ENCODE measurements at regions not wholly inside any gene's neighbourhood (a gene's known extent, or its start where the extent isn't known, plus 50 kb on each side); places are given as distances from the start of the nearest gene placed in this dataset.

DNA sequence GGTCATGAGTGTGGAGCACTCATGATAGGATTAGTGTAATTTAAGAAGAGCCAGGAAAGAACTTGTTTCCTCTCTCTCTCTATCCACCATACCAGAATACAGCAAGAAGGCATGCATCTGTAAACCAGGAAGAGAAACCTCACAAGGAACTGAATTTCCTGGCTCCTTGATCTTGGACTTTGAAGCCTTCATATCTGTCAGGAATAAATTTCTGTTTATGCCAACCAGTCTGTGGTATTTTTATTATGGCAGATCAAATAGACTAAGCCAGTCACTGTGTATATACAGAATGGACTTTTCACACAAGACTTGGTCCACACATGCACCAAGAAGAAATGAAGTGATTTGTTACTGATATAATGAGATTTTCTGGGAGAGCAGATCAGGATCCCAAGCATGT lies 930.1 kb upstream of the TMEFF2 start:
- H3K36me3 ChIP-seq (replicated peaks in 1 of 2; ENCODE audit: control extremely low read depth in 1 of 2, control insufficient read depth in 1 of 2, extremely low read depth in 1 of 2, insufficient read depth in 2 of 2, low read length in 1 of 2): no peaks in the 10 kb centered on the region
- no peaks in the 10 kb centered on the region for H3K9me3 ChIP-seq (ENCODE audit: control extremely low read depth in 1 of 3, control insufficient read depth in 2 of 3, insufficient read depth in 1 of 3, low read length in 2 of 3)
- H3K4me1 Mint-ChIP-seq: no peaks in the 10 kb centered on the region
- no peak overlapping the region for H3K4me3 ChIP-seq (ENCODE audit: control extremely low read depth in 1 of 5, extremely low read depth in 1 of 5, insufficient read depth in 1 of 5, low read depth in 2 of 5, low read length in 4 of 5)
- H3K27ac ChIP-seq (ENCODE audit: low read length in 2 of 2): no peak overlapping the region
- H3K9me3 Mint-ChIP-seq (ENCODE audit: insufficient read depth): no peaks in the 10 kb centered on the region
- no peak overlapping the region for H3K27ac Mint-ChIP-seq
- H4K20me1 ChIP-seq (ENCODE audit: control insufficient read depth, insufficient read depth, low read length, poor library complexity, severe bottlenecking): no peaks in the 10 kb centered on the region
- TF ChIP-seq, protein P1, sequence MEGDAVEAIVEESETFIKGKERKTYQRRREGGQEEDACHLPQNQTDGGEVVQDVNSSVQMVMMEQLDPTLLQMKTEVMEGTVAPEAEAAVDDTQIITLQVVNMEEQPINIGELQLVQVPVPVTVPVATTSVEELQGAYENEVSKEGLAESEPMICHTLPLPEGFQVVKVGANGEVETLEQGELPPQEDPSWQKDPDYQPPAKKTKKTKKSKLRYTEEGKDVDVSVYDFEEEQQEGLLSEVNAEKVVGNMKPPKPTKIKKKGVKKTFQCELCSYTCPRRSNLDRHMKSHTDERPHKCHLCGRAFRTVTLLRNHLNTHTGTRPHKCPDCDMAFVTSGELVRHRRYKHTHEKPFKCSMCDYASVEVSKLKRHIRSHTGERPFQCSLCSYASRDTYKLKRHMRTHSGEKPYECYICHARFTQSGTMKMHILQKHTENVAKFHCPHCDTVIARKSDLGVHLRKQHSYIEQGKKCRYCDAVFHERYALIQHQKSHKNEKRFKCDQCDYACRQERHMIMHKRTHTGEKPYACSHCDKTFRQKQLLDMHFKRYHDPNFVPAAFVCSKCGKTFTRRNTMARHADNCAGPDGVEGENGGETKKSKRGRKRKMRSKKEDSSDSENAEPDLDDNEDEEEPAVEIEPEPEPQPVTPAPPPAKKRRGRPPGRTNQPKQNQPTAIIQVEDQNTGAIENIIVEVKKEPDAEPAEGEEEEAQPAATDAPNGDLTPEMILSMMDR (IDR thresholded peaks at IDR 0.05): no peak
- no peak for TF ChIP-seq EZH2 (IDR thresholded peaks at IDR 0.05; ENCODE audit: borderline replicate concordance, insufficient read depth, low read depth, low read length, poor library complexity, severe bottlenecking)
- H2AFZ ChIP-seq (ENCODE audit: insufficient read depth, low read depth, low read length, poor library complexity, severe bottlenecking): no peak overlapping the region
- no peak overlapping the region for H3K4me2 ChIP-seq (replicated peaks; ENCODE audit: low read depth, low read length, poor library complexity, severe bottlenecking)
- no peak overlapping the region for H3K9ac ChIP-seq (ENCODE audit: low read length)
- no peaks in the 10 kb centered on the region for H3K27me3 ChIP-seq (replicated peaks in 1 of 4; ENCODE audit: control extremely low read depth in 1 of 4, control insufficient read depth in 3 of 4, insufficient read depth in 4 of 4, low read length in 3 of 4)
- H3K27me3 Mint-ChIP-seq: no peaks in the 10 kb centered on the region
- POLR2A ChIA-PET: no interaction called here
- no peaks in the 10 kb centered on the region for H3K4me1 ChIP-seq (ENCODE audit: control insufficient read depth in 2 of 2, insufficient read depth in 2 of 2, low read length in 2 of 2)
- H3K79me2 ChIP-seq (ENCODE audit: control insufficient read depth, insufficient read depth, low read length): no peaks in the 10 kb centered on the region
- CTCF ChIA-PET: no interaction called here
- intact Hi-C loops (cut with micrococcal nuclease): loop anchor here (5.0 kb wide), 1 partner anchor 37 kb away; no protein-coding TSS in a partner anchor
- no peak for ATAC-seq (ENCODE audit: low read depth)
- H3K4me3 Mint-ChIP-seq: no peak overlapping the region
- no peak for DNase-seq

DNA sequence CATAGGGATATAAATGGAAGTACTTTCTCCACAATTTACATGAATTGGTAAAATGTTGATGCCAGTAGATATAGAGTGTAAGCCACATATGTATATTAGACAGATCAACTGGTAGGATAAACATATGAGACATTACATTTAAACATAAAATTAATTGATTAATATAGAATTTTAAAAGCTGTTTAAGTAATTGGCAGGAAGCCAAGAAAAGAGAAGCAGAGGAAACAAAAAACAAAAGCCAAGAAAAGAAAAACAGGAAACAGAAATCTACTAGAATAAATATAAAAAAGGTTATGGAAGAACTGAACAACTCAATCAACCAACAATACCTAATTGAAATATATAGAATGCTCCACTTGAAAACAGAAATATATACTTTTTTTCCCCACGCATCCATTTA lies 920.1 kb upstream of the TMEFF2 start:
- TF ChIP-seq, protein P1 (IDR thresholded peaks at IDR 0.05): no peak
- TF ChIP-seq EZH2 (IDR thresholded peaks at IDR 0.05; ENCODE audit: borderline replicate concordance, insufficient read depth, low read depth, low read length, poor library complexity, severe bottlenecking): no peak
- ChIA-PET POLR2A (no interaction called here), CTCF (no interaction called here)
- no peaks in the 10 kb centered on the region for H4K20me1 ChIP-seq (ENCODE audit: control insufficient read depth, insufficient read depth, low read length, poor library complexity, severe bottlenecking)
- DNase-seq (no peak), ATAC-seq (ENCODE audit: low read depth) (no peak)
- no peak overlapping the region for H3K4me3 ChIP-seq (ENCODE audit: control extremely low read depth in 1 of 5, extremely low read depth in 1 of 5, insufficient read depth in 1 of 5, low read depth in 2 of 5, low read length in 4 of 5)
- no peak overlapping the region for H3K4me2 ChIP-seq (replicated peaks; ENCODE audit: low read depth, low read length, poor library complexity, severe bottlenecking)
- H3K9me3 Mint-ChIP-seq (ENCODE audit: insufficient read depth): no peaks in the 10 kb centered on the region
- no peaks in the 10 kb centered on the region for H3K9me3 ChIP-seq (ENCODE audit: control extremely low read depth in 1 of 3, control insufficient read depth in 2 of 3, insufficient read depth in 1 of 3, low read length in 2 of 3)
- no peaks in the 10 kb centered on the region for H3K27me3 ChIP-seq (replicated peaks in 1 of 4; ENCODE audit: control extremely low read depth in 1 of 4, control insufficient read depth in 3 of 4, insufficient read depth in 4 of 4, low read length in 3 of 4)
- H3K9ac ChIP-seq (ENCODE audit: low read length): no peak overlapping the region
- H3K36me3 ChIP-seq (replicated peaks in 1 of 2; ENCODE audit: control extremely low read depth in 1 of 2, control insufficient read depth in 1 of 2, extremely low read depth in 1 of 2, insufficient read depth in 2 of 2, low read length in 1 of 2): no peaks in the 10 kb centered on the region
- H3K27ac ChIP-seq (ENCODE audit: low read length in 2 of 2): no peak overlapping the region
- no peak overlapping the region for H3K4me3 Mint-ChIP-seq
- no peak overlapping the region for H3K27ac Mint-ChIP-seq
- H3K79me2 ChIP-seq (ENCODE audit: control insufficient read depth, insufficient read depth, low read length): no peaks in the 10 kb centered on the region
- intact Hi-C loops (cut with micrococcal nuclease): no loop called here
- no peaks in the 10 kb centered on the region for H3K4me1 ChIP-seq (ENCODE audit: control insufficient read depth in 2 of 2, insufficient read depth in 2 of 2, low read length in 2 of 2)
- no CpG with 5 or more reads among the region's 1 CpG for WGBS (ENCODE audit: insufficient coverage)
- no peaks in the 10 kb centered on the region for H3K4me1 Mint-ChIP-seq
- H2AFZ ChIP-seq (ENCODE audit: insufficient read depth, low read depth, low read length, poor library complexity, severe bottlenecking): no peak overlapping the region
- no peaks in the 10 kb centered on the region for H3K27me3 Mint-ChIP-seq

Measured in B cell (primary cell).